GM12892 (cell line): ENCODE measurements at regions not wholly inside any gene's neighbourhood (a gene's known extent, or its start where the extent isn't known, plus 50 kb on each side); places are given as distances from the start of the nearest gene placed in this dataset.
A peak's percentile ranks its signal among the peaks of the same experiment; 100 is the strongest.
"Not testable (repeated sequence)": the region's sequence is repeated elsewhere in the genome, so short reads cannot be mapped to it uniquely, and the experiment has no call there.

Source experiments
- DNase-seq: peaks from one replicate; pipeline ENCODE4 v3.0.0; 2011; ENCODE audit not compliant: insufficient read length
- FAIRE-seq: peaks from 2 replicates; lab custom pipeline; 2011; peaks lifted over from hg19 to GRCh38; lab: Jason Lieb, UNC
- POLR2A ChIP-seq: IDR thresholded peaks from 2 replicates; pipeline ENCODE4 v1.6.1; 2011; ENCODE audit warnings: low read depth, low read length, control low read depth
- POLR2AphosphoS5 ChIP-seq: IDR thresholded peaks from 2 replicates; pipeline ENCODE4 v1.6.1; 2011; ENCODE audit warnings: low read depth, low read length, control low read depth
- TAF1 ChIP-seq: IDR thresholded peaks from 2 replicates; pipeline ENCODE4 v1.6.1; 2011; ENCODE audit warnings: low read depth, mild to moderate bottlenecking, control low read depth, low read length, borderline replicate concordance

DNA sequence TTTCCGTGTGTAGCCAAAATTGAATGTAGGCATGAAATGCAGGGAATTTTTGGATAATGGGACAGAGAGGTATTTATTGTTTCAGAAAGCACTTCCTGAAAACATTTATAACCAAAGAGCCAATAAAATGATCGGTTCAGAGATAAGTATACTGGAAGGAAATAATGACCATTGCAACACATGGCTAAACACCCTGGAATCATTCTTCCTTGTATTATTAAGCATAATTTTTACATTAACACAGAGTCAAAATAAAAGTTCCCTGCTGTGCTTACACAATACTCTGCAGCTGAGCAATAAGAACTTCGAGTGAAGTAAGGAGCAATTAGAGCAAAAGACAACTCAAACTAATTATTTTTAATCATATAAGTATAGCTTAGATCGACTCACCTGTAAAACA is 648.3 kb downstream of the TNS3 start:
- no peak for DNase-seq

DNA sequence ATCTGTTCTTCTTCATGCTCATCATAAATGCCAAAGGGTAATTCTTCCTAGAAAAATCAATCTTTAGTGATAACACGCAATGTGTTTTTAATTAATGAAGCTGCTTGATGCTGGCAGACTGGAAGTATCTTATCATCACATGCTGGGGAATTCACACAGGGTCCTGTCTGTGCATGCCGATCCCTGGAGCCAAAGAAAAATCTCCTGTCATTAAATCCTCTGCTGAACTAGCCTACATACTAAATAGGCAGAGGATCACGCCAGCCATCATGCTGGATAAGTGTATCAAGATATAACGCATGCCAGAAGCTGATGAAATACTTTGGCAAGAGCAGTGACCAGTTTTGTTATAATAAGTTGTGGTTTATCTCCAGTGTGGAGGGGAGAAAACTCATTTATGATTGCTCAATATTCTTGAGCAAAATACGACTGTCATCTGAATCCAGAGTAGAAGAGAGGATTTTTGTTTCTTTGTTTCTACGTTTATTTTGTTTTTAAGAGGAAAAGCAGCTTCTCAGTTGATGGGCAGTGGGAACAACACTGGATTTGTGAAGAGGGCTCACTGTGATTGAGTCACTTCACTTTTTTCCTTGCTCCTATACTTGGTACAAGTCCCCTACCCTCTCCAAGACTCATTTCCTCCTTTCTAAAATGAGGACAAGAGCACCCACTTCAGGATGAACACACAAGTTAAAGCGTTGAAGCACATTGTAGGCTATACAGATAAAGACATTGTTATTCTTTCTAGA is 649.1 kb downstream of the TNS3 start:
- FAIRE-seq (no peak), DNase-seq (no peak)
- TF ChIP-seq POLR2A, result no peak
- no peak for TF ChIP-seq TAF1
- no peak for TF ChIP-seq POLR2AphosphoS5

More for the DNA sequence above, 648.3 kb downstream of the TNS3 start:
- FAIRE-seq, result no peak
- TF ChIP-seq TAF1 (no peak), POLR2AphosphoS5 (no peak), POLR2A (no peak)

DNA sequence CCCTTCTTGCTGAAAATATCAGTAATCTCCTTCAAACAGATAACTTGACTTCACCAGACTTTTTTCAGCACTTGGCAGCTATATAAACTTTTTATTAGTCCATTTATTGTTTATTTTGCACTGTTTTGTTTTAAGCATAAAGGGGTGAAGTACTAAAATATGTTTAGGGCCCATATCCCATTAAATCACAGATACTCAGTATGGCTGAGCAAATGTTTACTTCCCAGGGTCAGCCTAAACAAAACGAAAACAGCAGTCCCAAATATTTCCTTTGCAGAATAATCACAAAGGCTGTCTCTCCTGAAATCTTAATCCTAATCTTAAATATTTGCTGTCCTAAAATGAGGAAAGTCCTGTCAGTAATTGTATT is 649.6 kb downstream of the TNS3 start:
- no peak for FAIRE-seq
- no peak for DNase-seq
- TF ChIP-seq TAF1 (no peak), POLR2A (no peak), POLR2AphosphoS5 (no peak)

DNA sequence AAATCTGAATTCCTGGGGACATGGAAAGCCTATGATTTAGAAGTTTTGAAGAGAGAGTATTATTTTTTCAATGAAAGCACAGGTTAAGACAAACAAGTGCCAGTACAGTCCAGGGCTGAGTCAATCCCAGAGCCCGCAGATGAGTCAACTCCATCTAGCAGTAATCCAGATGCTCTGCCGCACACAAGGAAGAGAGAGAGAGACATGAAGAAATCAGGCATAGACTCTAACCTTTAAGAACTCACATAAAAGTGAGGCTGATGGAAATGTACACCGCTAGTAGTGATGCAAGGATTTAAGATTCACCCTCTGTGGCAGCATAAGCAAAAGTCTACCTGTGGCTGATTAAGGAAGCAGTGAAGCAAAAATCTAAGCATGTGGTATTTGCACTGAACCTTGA is 651.5 kb downstream of the TNS3 start:
- FAIRE-seq, result peak; percentile 5
- no peak for DNase-seq

DNA sequence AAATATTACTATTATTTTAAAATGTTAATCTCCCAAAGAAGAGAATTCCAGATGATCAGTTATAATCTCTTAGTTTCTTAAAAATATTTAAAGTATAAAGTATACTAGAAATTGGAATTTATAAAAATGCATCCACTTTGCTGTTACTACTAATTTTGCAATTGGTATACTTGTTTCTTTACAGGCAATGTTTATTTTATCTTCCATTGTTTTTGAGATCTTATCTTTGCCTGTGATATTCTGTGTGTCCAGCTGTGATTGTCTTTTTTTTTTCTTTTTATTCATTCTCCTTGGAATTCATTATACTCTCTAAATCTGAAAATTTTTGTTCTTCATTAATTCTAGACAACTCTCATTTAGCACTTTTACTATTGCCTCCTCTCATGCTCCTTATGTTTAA is 652.6 kb downstream of the TNS3 start:
- no peak for DNase-seq
- no peak for FAIRE-seq
- TF ChIP-seq POLR2A (no peak), TAF1 (no peak), POLR2AphosphoS5 (no peak)

More for the DNA sequence above, 651.5 kb downstream of the TNS3 start:
- no peak for TF ChIP-seq TAF1
- TF ChIP-seq POLR2A, result no peak
- TF ChIP-seq POLR2AphosphoS5, result no peak

DNA sequence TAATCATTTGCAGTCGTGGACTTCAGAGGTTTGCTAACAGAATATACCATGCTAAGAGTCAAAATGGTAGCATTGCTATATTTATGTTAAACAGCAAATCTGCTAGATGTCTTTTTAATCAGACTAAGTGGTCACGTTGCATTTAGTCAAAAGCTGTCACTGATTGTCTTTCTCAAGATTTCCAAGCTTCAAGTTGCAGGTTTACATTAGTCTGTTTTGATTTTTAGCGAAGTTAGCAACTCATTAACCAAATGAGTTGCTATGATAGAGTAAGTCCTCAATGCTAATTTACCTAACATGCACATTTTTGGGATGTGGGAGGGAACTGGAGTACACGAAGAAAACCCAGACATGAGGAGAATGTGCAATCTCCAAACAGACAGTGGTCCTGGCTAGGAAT is 653.2 kb downstream of the TNS3 start:
- FAIRE-seq, result no peak
- TF ChIP-seq TAF1 (no peak), POLR2AphosphoS5 (no peak), POLR2A (no peak)
- no peak for DNase-seq

DNA sequence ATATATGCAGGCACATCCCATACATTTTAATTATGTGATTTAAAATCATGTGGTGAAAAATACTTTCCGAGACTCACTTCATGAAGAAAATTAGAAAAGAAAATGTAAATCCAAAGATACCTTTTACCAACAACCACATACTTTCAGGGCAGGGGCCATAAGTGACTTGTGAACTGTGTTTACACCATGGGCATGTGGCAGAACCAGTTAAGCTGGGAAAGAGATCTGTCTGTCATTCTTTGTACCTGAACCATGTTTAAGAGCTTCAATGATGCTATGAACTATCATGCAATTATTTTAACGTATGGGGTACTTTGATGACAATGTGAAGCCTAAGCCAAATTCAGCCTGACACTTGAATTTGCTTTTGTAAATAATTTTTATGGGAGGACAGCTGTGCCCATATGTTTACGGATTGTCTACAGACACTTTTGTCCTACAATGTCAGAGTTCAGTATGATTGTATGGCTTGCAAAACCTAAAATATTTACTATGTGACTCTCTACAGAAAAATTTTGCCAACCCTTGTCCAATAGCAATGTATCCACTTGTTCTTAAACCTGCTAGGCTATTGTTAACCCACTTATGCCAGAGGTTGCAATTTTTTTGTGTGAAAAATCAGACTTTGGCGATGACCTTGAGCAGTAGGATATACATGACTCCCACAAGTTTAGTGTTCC is 654.6 kb downstream of the TNS3 start:
- FAIRE-seq, result no peak
- no peak for TF ChIP-seq TAF1
- TF ChIP-seq POLR2A, result no peak
- no peak for TF ChIP-seq POLR2AphosphoS5
- DNase-seq, result no peak

DNA sequence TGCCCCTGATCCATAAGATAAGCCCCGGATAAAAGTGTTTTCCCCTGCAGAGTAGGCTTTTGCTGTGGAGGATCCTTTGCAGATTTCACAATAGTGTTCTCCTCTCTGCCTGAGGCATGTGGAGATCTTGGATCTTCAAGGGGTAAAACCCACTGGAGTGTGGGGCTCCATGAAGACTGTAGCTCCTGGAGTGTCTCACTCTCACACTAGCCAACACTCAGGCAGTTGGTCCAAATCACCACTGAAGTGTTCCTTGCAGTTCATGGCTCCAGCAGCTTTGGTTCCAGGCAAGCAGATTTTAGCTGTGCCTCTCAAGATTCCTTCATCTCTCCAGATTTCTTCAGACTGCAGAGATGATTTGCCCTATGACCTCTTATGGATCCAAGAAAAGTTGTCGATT is 665.3 kb downstream of the TNS3 start:
- no peak for FAIRE-seq
- TF ChIP-seq TAF1 (no peak), POLR2AphosphoS5 (no peak), POLR2A (no peak)
- DNase-seq, result no peak

DNA sequence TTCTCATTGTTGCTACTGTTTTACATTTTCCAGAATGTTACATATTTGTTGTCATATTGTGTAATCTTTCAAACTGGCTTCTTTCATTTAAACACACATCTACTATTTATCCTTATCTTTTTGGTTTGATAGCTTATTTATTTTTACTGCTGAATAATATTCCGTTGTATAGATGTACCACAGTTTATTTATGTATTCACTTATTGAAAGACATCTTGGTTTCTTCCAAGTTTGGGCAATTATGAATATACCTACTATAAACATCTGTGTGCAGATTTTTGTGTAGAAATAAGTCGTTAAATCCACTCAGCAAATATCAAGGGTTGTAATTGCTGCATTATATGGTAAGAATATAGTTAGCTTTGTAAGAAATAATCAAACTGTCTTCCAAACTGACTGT is 669.2 kb downstream of the TNS3 start:
- no peak for FAIRE-seq
- no peak for TF ChIP-seq POLR2A

DNA sequence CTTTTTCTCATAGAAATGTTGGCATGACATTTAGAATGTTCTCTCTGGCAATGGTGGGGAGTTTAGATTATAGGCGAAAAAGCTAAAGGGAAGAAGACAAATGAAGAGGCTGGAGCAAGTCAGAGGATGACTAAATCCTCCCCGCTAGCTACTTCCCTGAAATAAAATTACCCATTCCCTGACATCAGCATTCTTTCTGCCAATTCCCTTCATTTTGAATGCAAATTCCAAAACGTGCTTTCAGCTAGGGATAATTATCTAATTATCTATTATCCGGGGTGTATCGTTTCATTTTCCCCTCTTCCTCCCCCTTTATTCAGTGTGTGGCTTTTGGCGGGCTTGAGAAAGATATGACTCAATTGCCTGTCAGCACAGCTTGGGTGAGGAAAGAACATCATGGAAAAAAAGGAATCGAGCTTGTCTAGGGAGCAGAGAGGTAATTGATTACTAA is 672.3 kb downstream of the TNS3 start:
- DNase-seq, result no peak
- no peak for FAIRE-seq

More for the DNA sequence above, 669.2 kb downstream of the TNS3 start:
- DNase-seq, result no peak

DNA sequence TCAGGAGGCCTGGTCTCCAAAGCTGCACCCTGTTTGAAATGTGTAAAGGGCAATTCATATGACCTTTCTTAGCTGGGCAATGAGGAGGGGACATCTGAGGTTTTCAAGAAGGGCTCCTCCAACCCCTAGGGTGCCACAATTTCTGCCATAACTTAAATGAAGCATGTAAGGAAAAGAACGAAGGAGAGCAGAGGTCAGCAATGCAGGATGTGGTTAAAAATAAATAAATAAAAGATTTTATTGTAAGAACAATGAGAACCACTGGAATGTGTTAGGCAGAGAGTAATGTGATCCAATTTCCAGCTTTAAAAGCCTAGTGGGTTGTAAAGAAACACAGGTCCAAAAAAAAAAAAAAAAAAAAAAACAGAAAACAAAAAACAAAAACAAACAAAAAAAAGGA is 673.1 kb downstream of the TNS3 start:
- DNase-seq (no peak), FAIRE-seq (no peak)
- no peak for TF ChIP-seq TAF1
- no peak for TF ChIP-seq POLR2AphosphoS5
- no peak for TF ChIP-seq POLR2A

More for the DNA sequence above, 672.3 kb downstream of the TNS3 start:
- TF ChIP-seq POLR2AphosphoS5 (no peak), TAF1 (no peak), POLR2A (no peak)

DNA sequence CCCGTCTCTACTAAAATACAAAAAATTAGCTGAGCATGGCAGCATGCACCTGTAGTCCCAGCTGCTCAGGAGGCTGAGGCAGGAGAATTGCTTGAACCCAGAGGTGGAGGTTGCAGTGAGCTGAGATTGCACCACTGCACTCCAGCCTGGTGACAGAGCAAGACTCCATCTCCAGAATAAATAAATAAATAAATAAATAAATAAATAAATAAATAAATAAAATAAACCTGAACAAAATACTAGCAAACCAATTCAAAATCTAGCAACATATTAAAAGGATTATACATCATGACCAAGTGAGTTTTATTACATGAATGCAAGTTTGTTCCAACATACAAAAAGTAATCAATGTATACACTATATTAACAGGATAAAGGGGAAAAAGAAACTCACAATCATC is 677.4 kb downstream of the TNS3 start:
- DNase-seq, FAIRE-seq: not testable (repeated sequence)

DNA sequence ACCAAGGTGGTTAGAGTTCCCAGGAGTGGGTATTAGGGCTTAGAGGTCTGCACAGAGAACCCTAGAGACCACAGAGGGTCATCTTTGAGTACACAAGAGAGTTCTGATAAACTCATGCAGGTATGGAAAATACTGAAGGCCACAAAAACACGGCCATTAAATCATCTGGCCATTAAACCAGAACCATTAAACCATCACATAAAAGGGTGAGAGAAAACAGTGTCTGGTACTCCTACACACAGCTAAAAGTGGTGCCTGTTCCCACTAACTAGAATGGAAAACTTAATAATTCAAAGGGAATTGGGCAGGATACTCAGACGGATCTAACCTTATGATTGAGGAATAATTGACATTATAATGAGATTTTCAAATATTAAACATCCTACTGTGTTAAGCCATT is 679.4 kb downstream of the TNS3 start:
- DNase-seq, result no peak
- no peak for FAIRE-seq
- no peak for TF ChIP-seq POLR2A
- no peak for TF ChIP-seq TAF1
- no peak for TF ChIP-seq POLR2AphosphoS5
